Spinal cord (tissue), 9 donors: ENCODE measurements at regions not wholly inside any gene's neighbourhood (a gene's known extent, or its start where the extent isn't known, plus 50 kb on each side); places are given as distances from the start of the nearest gene placed in this dataset.

ENCODE experiments used
- DNase-seq, 6 donors: peaks; one replicate each; pipeline versions ENCODE4 v3.0.0 to v3.0.0-alpha.2; 2013 to 2015; ENCODE audit warnings: low spot score in 6 of 6, low read depth in 4 of 6
- H3K27ac ChIP-seq: one replicate; pipeline ENCODE4 v1.5.1; 2013; ENCODE audit warnings: low read depth, low read length, control low read depth
- H3K27me3 ChIP-seq: one replicate; pipeline ENCODE4 v1.6.1; 2013; ENCODE audit warnings: low read length; ENCODE audit not compliant: control insufficient read depth, insufficient read depth
- H3K36me3 ChIP-seq: one replicate; pipeline ENCODE4 v1.6.1; 2013; ENCODE audit warnings: low read length; ENCODE audit not compliant: control insufficient read depth, insufficient read depth
- H3K4me1 ChIP-seq: one replicate; pipeline ENCODE4 v1.6.1; 2013; ENCODE audit warnings: low read length; ENCODE audit not compliant: control insufficient read depth, insufficient read depth
- H3K4me3 ChIP-seq: one replicate; pipeline ENCODE4 v1.5.1; 2013; ENCODE audit warnings: low read depth, low read length, control low read depth
- H3K9me3 ChIP-seq: one replicate; pipeline ENCODE4 v1.6.1; 2013; ENCODE audit warnings: low read length; ENCODE audit not compliant: control insufficient read depth, insufficient read depth
- WGBS: methylation state at CpG from one replicate; pipeline ENCODE4 v1.1.5; 2013; ENCODE audit warnings: missing lambda C conversion rate; ENCODE audit not compliant: insufficient coverage; 5-methylcytosine and 5-hydroxymethylcytosine counted together
- donor health status: healthy.

DNA sequence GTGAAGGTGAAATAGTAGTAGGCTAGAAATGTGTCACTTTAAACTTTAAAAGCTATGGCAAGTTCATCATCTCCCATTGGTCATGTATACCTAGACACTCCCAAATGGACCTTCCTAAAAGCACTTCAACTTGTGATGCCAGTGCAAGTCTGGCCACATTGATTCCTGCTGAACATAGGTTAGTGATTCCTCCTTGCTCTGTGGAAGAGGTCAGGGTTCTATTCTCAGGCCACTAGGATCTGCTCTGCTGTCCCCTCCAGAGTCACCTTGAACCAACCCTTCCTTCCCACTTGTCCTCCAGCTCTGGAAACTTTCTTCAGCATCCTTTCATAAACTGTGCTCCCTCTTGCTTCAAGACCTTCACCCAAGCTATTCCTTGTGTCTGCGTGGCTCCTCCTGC lies 301.7 kb downstream of the RPLP1 start:
- Histone ChIP-seq H3K27ac (no peak overlapping the region), H3K36me3 (no peaks in the 10 kb centered on the region), H3K27me3 (no peaks in the 10 kb centered on the region), H3K4me1 (peaks cover 1% of the 10 kb centered on the region), H3K4me3 (no peak overlapping the region), H3K9me3 (peaks cover 5% of the 10 kb centered on the region)
- WGBS = 93% methylated on average over 1 of the region's 1 CpG
- DNase-seq = no peak

DNA sequence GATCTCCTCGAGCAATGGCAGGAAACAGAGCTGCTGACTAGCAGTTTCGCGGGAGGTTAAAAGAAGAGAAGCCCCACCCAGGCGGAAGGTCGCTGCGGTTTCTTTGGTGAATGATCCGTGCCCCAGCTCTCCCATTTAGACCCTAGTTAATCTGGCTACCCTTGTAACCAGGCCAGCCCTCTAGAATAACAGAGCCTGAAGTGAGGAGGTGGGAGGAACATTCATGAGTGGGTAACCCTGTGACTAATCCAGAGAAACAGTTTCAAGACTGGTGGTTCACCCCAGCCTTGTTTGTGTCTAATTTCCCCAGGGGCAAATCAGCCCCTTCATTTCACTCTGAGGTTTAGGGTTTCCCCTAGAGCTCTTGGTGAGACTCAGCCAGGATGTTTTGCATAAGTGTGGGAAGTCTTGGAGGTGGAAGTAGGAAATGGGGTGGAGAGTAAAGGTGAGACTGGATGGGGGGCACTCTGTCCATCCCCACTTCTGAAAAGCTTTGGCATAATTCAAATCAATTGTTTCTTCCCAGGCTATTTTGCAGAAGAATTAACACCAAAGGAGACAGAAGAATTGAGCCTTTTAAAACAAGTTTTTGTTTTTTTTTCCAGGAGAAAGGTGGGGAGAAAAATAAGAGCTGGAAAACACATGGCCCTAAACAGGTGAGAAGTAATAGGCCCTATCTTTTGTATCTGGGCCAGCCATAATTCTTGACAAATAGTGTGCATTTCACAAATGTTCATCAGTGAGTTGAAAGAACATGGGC lies 303.1 kb downstream of the RPLP1 start:
- H3K27me3 ChIP-seq = no peaks in the 10 kb centered on the region
- no peak overlapping the region for H3K27ac ChIP-seq
- H3K4me1 ChIP-seq = no peaks in the 10 kb centered on the region
- 41% methylated on average over 5 of the region's 7 CpGs for WGBS
- no peak overlapping the region for H3K4me3 ChIP-seq
- peaks cover 5% of the 10 kb centered on the region for H3K9me3 ChIP-seq
- no peak for DNase-seq
- no peaks in the 10 kb centered on the region for H3K36me3 ChIP-seq

DNA sequence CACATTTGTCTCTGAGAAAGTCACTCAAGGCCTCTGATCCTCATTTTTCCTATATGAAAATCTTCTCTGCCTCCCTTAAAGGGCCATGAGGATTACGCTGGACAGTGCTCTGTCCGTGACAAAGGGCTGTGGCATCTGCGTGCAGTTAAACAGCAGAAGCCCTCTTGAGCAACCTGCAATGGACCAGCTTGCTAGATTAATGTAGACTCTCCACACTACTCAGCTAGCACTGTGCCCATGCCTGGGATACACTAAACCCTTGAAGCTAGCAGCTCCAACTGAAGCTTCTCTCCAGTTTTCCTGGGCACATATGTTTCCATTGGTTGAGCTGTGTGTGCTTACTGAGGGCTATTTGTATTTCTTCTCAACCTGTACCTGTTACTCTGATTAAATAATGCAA lies 303.8 kb downstream of the RPLP1 start:
- Histone ChIP-seq H3K9me3 (peaks cover 5% of the 10 kb centered on the region), H3K36me3 (no peaks in the 10 kb centered on the region), H3K4me3 (no peak overlapping the region), H3K4me1 (no peaks in the 10 kb centered on the region), H3K27me3 (no peaks in the 10 kb centered on the region), H3K27ac (no peak overlapping the region)
- no peak for DNase-seq
- 77% methylated on average over 3 of the region's 3 CpGs for WGBS

DNA sequence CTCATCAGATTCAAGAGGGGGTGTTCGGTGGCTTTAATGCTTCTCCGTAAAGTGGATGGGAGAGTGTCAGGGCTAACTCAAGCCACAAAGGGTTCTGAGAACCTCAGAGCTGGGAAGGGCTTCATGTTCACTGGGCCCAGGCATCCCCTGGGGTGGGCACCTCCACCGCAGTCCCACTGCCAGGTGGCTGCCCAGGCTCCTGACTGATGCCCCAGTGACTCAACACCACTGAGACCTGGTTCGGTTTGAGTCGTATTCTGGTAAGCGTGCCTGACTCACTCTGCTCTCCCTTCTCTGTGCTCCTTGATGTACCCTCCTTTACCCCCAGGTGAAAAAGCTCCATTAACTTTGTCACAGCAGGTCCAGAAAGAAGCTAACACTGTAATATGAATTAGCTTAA lies 304.6 kb downstream of the RPLP1 start:
- Histone ChIP-seq H3K9me3 (peaks cover 5% of the 10 kb centered on the region), H3K27me3 (no peaks in the 10 kb centered on the region), H3K4me3 (no peak overlapping the region), H3K36me3 (no peaks in the 10 kb centered on the region), H3K4me1 (no peaks in the 10 kb centered on the region), H3K27ac (no peak overlapping the region)
- no peak for DNase-seq
- 96% methylated on average over 6 of the region's 6 CpGs for WGBS

DNA sequence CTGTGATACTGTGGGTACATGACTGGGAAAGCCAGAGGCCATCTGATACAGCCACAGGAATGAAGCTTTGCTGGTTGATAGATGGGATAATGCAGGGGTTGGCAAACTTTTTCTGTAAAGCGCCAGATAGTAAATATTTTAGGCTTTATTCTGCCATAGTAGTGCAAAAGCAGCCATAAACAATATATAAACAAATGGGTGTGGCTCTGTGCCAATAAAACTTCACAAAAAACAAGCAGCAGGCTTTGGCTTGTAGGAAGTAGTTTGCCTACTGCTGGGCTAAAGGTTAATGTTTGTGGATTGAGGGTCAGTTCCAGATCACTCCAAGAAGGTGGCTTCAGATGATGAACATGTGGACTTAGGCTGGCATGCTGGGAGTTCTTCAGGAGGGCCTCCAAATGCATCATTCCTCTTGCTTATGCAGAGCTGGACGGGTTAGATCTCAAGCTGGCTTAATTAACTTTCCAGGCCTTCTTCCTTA lies 305.7 kb downstream of the RPLP1 start:
- peak in 1 of 6 donors; percentile 21 for DNase-seq
- H3K27me3 ChIP-seq = no peaks in the 10 kb centered on the region
- no peak overlapping the region for H3K4me3 ChIP-seq
- H3K4me1 ChIP-seq = no peaks in the 10 kb centered on the region
- no peaks in the 10 kb centered on the region for H3K36me3 ChIP-seq
- H3K9me3 ChIP-seq = peaks cover 4% of the 10 kb centered on the region
- H3K27ac ChIP-seq = no peak overlapping the region
- 33% methylated on average over 1 of the region's 2 CpGs for WGBS

DNA sequence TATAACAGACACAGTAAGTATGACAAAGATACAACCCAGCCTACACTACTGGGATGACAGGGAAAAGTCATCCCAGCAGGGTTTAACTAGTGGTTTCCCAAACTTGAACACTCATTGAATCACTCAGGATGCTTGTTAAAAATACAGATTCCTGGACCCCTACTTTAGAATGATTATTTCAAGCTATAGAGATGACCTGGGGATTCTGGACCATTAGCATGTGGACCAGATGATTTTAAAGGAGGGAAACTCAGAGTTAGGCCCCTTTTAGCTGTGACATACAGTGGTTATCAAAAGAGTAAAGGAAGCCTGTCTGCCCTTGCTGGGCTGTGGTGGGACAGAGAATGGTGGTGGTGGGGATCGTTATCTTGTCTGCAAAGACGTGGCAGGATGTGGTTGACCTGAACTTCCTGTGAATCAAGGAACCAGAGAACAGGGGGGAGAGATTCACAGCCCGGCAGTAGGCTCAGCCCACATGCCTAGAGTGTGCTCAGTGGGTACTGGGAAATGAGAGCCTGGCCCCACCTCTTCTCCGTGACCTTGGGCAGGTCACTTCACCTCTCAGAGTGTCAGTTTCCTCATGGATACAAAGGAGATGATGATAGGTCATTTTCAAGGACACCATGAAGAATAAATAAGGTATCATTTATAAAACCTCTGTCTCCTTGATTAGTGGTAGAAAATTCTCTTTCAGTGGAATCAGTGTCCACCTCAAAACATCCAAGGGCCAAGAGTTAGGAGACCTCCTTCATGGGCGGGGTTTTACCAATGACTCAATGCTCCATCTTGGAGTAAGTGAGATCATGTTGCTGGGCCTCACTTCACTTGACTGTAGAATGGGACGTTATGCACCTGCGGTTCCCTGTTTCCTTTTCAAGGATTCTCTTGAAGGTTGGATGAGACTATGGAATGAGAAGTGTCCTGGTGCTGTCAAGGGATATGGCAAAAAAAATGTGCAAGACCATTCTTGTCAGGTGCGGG lies 306.5 kb downstream of the RPLP1 start:
- Histone ChIP-seq H3K9me3 (no peaks in the 10 kb centered on the region), H3K36me3 (no peaks in the 10 kb centered on the region), H3K27me3 (no peaks in the 10 kb centered on the region), H3K27ac (no peak overlapping the region), H3K4me3 (no peak overlapping the region), H3K4me1 (peaks cover 4% of the 10 kb centered on the region)
- 91% methylated on average over 6 of the region's 8 CpGs for WGBS
- no peak for DNase-seq

DNA sequence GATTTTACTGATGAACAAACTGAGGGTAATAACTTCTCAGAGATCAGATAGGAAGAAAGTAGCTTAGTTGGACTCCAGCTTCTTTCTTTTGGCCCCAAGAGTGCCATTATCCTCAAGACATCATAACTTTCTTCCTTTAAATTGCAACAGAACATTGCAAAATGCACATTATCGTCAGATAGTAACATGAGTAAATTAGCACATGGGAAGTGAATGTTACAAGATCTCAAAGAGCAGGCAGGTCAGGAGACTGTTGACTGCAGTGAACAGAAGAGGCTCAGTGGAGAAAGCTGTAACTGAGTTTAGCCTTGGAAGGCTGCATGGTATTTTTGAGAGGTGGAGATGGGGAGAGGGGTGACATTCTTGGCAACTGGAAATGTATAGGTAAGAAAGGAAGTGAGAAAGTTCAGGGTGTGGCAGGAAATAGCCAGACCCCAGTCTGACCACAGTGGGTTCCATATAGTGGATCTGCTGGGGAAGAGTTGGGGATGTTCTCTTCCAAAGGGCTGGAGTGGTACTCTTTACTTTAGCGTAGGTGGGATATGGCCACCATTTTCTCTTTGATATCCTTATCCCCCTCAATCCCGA lies 307.7 kb downstream of the RPLP1 start:
- no peak for DNase-seq
- Histone ChIP-seq H3K36me3 (no peaks in the 10 kb centered on the region), H3K27ac (no peak overlapping the region), H3K4me1 (peaks cover 4% of the 10 kb centered on the region), H3K27me3 (no peaks in the 10 kb centered on the region), H3K9me3 (no peaks in the 10 kb centered on the region), H3K4me3 (no peak overlapping the region)
- 100% methylated on average over 1 of the region's 3 CpGs for WGBS

DNA sequence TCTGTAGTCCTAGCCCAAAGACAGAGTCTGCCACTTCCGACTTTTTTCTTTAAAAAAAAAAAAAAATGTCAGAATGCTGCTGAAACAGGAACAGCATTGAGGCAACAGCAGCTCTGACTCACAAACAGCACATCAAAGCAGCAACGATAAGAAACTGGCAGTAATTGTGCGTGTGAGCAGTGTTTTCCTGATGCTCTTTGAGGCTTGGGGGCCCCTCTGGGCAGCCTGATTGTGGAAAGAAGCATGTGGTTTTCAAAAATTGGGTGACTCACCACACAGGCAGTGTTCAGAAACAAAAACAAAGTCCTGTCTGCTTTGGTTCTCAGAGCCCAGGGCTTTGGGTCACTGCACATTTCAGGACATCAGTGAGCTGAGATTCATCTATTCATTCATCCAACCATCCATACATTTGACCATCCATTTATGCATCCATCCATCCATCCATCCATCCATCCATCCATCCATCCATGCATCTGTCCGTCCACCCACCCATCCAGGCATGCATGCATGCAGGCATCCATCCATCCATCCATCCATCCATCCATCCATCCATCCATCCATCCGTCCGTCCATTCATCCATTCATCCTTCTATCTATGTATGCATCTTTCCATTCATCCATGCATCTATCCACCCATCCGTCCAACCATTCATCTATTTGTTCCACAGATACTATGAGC lies 308.4 kb downstream of the RPLP1 start:
- 94% methylated on average over 4 of the region's 7 CpGs for WGBS
- H3K36me3 ChIP-seq = no peaks in the 10 kb centered on the region
- H3K27ac ChIP-seq = no peak overlapping the region
- H3K4me1 ChIP-seq = peaks cover 4% of the 10 kb centered on the region
- no peaks in the 10 kb centered on the region for H3K9me3 ChIP-seq
- DNase-seq = no peak
- no peak overlapping the region for H3K4me3 ChIP-seq
- H3K27me3 ChIP-seq = no peaks in the 10 kb centered on the region
